Activated T-helper 1 cell treated with anti-CD3 and anti-CD28 coated beads, Interleukin-12 subunit alpha, Interleukin-12 subunit beta, Interleukin-2, Interleukin-4 antibody, amounts not matched to agents 30 ng/mL and 10 ng/mL and 1 ng/mL, durations not matched to agents 14 hours and 24 hours and 36 hours (primary cell): ENCODE measurements at regions not wholly inside any gene's neighbourhood (a gene's known extent, or its start where the extent isn't known, plus 50 kb on each side); places are given as distances from the start of the nearest gene placed in this dataset.
A peak's percentile ranks its signal among the peaks of the same experiment; 100 is the strongest.
"Not testable (repeated sequence)": the region's sequence is repeated elsewhere in the genome, so short reads cannot be mapped to it uniquely, and the experiment has no call there.

Source experiments
- DNase-seq: peaks from one replicate; pipeline ENCODE4 v3.0.0; 2021; ENCODE audit warnings: low spot score
- H3K27ac Mint-ChIP-seq: one replicate; pipeline ENCODE4 v1.8.0; 2021; ENCODE audit warnings: mild to moderate bottlenecking, mixed read lengths
- H3K27me3 Mint-ChIP-seq: one replicate; pipeline ENCODE4 v1.8.0; 2022; ENCODE audit warnings: mild to moderate bottlenecking, moderate library complexity, mixed read lengths; ENCODE audit not compliant: insufficient read depth
- H3K36me3 Mint-ChIP-seq: one replicate; pipeline ENCODE4 v1.8.0; 2021; ENCODE audit warnings: low read depth, mixed read lengths
- H3K4me1 Mint-ChIP-seq: one replicate; pipeline ENCODE4 v1.8.0; 2021; ENCODE audit warnings: low read depth, mixed read lengths
- H3K4me3 Mint-ChIP-seq: one replicate; pipeline ENCODE4 v1.8.0; 2021; ENCODE audit warnings: mild to moderate bottlenecking, moderate library complexity, mixed read lengths
- H3K9me3 Mint-ChIP-seq: one replicate; pipeline ENCODE4 v1.8.0; 2021; ENCODE audit warnings: mixed read lengths
- intact Hi-C: fragments of 100-400 bp; cut with micrococcal nuclease; formaldehyde crosslinking; loops from one replicate; pipeline ENCODE4 v1.15.1; 2024

- peaks cover 14% of the 10 kb centered on the region for H3K4me1 Mint-ChIP-seq
- H3K36me3 Mint-ChIP-seq: no peaks in the 10 kb centered on the region
- no peak for DNase-seq
- intact Hi-C loops: no loop called here
- H3K27me3 Mint-ChIP-seq: peaks cover 30% of the 10 kb centered on the region
- H3K9me3 Mint-ChIP-seq: no peaks in the 10 kb centered on the region
- no peak overlapping the region for H3K27ac Mint-ChIP-seq
- H3K4me3 Mint-ChIP-seq: no peak overlapping the region
These were observed 1080.6 kb downstream of the TMEM121 start for GRCh38 chr14:106606936-106607335.

- Mint-ChIP-seq H3K36me3 (no peaks in the 10 kb centered on the region), H3K27ac (no peak overlapping the region), H3K4me3 (no peak overlapping the region), H3K4me1 (peaks cover 19% of the 10 kb centered on the region), H3K27me3 (peaks cover 17% of the 10 kb centered on the region), H3K9me3 (no peaks in the 10 kb centered on the region)
- intact Hi-C loops: no loop called here
- no peak for DNase-seq
These were observed 1084.3 kb downstream of the TMEM121 start for GRCh38 chr14:106610691-106611090.

- Mint-ChIP-seq H3K9me3 (no peaks in the 10 kb centered on the region), H3K27ac (no peak overlapping the region), H3K4me1 (peaks cover 15% of the 10 kb centered on the region), H3K4me3 (no peak overlapping the region), H3K27me3 (peaks cover 14% of the 10 kb centered on the region), H3K36me3 (no peaks in the 10 kb centered on the region)
- DNase-seq: no peak
- intact Hi-C loops: no loop called here
These were observed 1086.9 kb downstream of the TMEM121 start for GRCh38 chr14:106613256-106613655.

- peaks cover 33% of the 10 kb centered on the region for H3K4me1 Mint-ChIP-seq
- intact Hi-C loops, H3K9me3 Mint-ChIP-seq, H3K4me3 Mint-ChIP-seq, H3K27ac Mint-ChIP-seq, H3K36me3 Mint-ChIP-seq: not testable (repeated sequence)
- peaks cover 27% of the 10 kb centered on the region for H3K27me3 Mint-ChIP-seq
- peak; percentile 75 for DNase-seq
These were observed 1092.1 kb downstream of the TMEM121 start for GRCh38 chr14:106618471-106618951.

- Mint-ChIP-seq H3K4me1 (peaks cover 33% of the 10 kb centered on the region), H3K27me3 (peaks cover 30% of the 10 kb centered on the region), H3K27ac (no peak overlapping the region), H3K9me3 (no peaks in the 10 kb centered on the region), H3K36me3 (no peaks in the 10 kb centered on the region), H3K4me3 (no peak overlapping the region)
- intact Hi-C loops: no loop called here
- DNase-seq: no peak
These were observed 1093.2 kb downstream of the TMEM121 start for GRCh38 chr14:106619606-106620005.

- Mint-ChIP-seq H3K4me1 (peaks cover 33% of the 10 kb centered on the region), H3K27me3 (peaks cover 35% of the 10 kb centered on the region), H3K36me3 (no peaks in the 10 kb centered on the region), H3K27ac (no peak overlapping the region), H3K9me3 (no peaks in the 10 kb centered on the region), H3K4me3 (no peak overlapping the region)
- intact Hi-C loops: no loop called here
- DNase-seq: no peak
These were observed 1094.0 kb downstream of the TMEM121 start for GRCh38 chr14:106620368-106620767.

- Mint-ChIP-seq H3K9me3 (no peaks in the 10 kb centered on the region), H3K4me3 (no peak overlapping the region), H3K27ac (no peak overlapping the region), H3K36me3 (no peaks in the 10 kb centered on the region), H3K27me3 (peaks cover 41% of the 10 kb centered on the region), H3K4me1 (peaks cover 33% of the 10 kb centered on the region)
- peak; percentile 20 for DNase-seq
- intact Hi-C loops: no loop called here
These were observed 1095.9 kb downstream of the TMEM121 start for GRCh38 chr14:106622200-106622745.

GRCh38 chr14:106625186-106625585 lies 1098.8 kb downstream of the TMEM121 start:
- no peak overlapping the region for H3K4me3 Mint-ChIP-seq
- H3K27me3 Mint-ChIP-seq: peaks cover 47% of the 10 kb centered on the region
- H3K27ac Mint-ChIP-seq: no peak overlapping the region
- H3K36me3 Mint-ChIP-seq: no peaks in the 10 kb centered on the region
- no peak for DNase-seq
- intact Hi-C loops: no loop called here
- H3K4me1 Mint-ChIP-seq: peaks cover 20% of the 10 kb centered on the region
- no peaks in the 10 kb centered on the region for H3K9me3 Mint-ChIP-seq

- peaks cover 36% of the 10 kb centered on the region for H3K27me3 Mint-ChIP-seq
- H3K4me3 Mint-ChIP-seq, H3K36me3 Mint-ChIP-seq, H3K27ac Mint-ChIP-seq, DNase-seq, H3K9me3 Mint-ChIP-seq, intact Hi-C loops: not testable (repeated sequence)
- peaks cover 20% of the 10 kb centered on the region for H3K4me1 Mint-ChIP-seq
These were observed 1100.1 kb downstream of the TMEM121 start for GRCh38 chr14:106626469-106626868.

GRCh38 chr14:106626942-106627588 lies 1100.7 kb downstream of the TMEM121 start:
- intact Hi-C loops, H3K9me3 Mint-ChIP-seq, H3K27ac Mint-ChIP-seq, H3K36me3 Mint-ChIP-seq, H3K4me3 Mint-ChIP-seq: not testable (repeated sequence)
- DNase-seq: peak; percentile 56
- Mint-ChIP-seq H3K4me1 (peaks cover 17% of the 10 kb centered on the region), H3K27me3 (peaks cover 33% of the 10 kb centered on the region)

- H3K27me3 Mint-ChIP-seq: peaks cover 23% of the 10 kb centered on the region
- no peaks in the 10 kb centered on the region for H3K4me1 Mint-ChIP-seq
- no peaks in the 10 kb centered on the region for H3K36me3 Mint-ChIP-seq
- DNase-seq: no peak
- intact Hi-C loops: no loop called here
- H3K9me3 Mint-ChIP-seq: no peaks in the 10 kb centered on the region
- no peak overlapping the region for H3K4me3 Mint-ChIP-seq
- H3K27ac Mint-ChIP-seq: no peak overlapping the region
These were observed 1105.5 kb downstream of the TMEM121 start for GRCh38 chr14:106631879-106632278.

GRCh38 chr14:106633721-106634120 lies 1107.3 kb downstream of the TMEM121 start:
- H3K27me3 Mint-ChIP-seq: peaks cover 25% of the 10 kb centered on the region
- H3K36me3 Mint-ChIP-seq: no peaks in the 10 kb centered on the region
- no peaks in the 10 kb centered on the region for H3K9me3 Mint-ChIP-seq
- intact Hi-C loops: no loop called here
- no peak overlapping the region for H3K4me3 Mint-ChIP-seq
- H3K4me1 Mint-ChIP-seq: no peaks in the 10 kb centered on the region
- no peak overlapping the region for H3K27ac Mint-ChIP-seq
- DNase-seq: no peak

GRCh38 chr14:106635569-106635968 lies 1109.2 kb downstream of the TMEM121 start:
- no peaks in the 10 kb centered on the region for H3K36me3 Mint-ChIP-seq
- peak overlapping the region; percentile 36 for H3K27ac Mint-ChIP-seq
- no peak for DNase-seq
- H3K9me3 Mint-ChIP-seq: no peaks in the 10 kb centered on the region
- peaks cover 14% of the 10 kb centered on the region for H3K27me3 Mint-ChIP-seq
- intact Hi-C loops: no loop called here
- no peaks in the 10 kb centered on the region for H3K4me1 Mint-ChIP-seq
- H3K4me3 Mint-ChIP-seq: no peak overlapping the region
